Activated naive CD4-positive, alpha-beta T cell treated with anti-CD3 and anti-CD28 coated beads, Interleukin-2, amount 10 ng/mL, durations not matched to agents 7 days and 5 days (primary cell): ENCODE measurements at regions not wholly inside any gene's neighbourhood (a gene's known extent, or its start where the extent isn't known, plus 50 kb on each side); places are given as distances from the start of the nearest gene placed in this dataset.
"Not testable (repeated sequence)": the region's sequence is repeated elsewhere in the genome, so short reads cannot be mapped to it uniquely, and the experiment has no call there.

Experiments used
- CTCF ChIA-PET: fragments of 350-600 bp; sonication (Branson Sonifier 250); formaldehyde crosslinking; loops from one replicate; lab custom pipeline; 2021; ENCODE audit warnings: antibody characterized with exemption; lab: Charles Lee
- DNase-seq: peaks from one replicate; pipeline ENCODE4 v3.0.0-alpha.2; 2020
- H3K27ac Mint-ChIP-seq: one replicate; pipeline ENCODE4 v1.8.0; 2021; ENCODE audit warnings: mild to moderate bottlenecking, moderate library complexity, mixed read lengths
- H3K27me3 Mint-ChIP-seq: one replicate; pipeline ENCODE4 v1.8.0; 2021; ENCODE audit warnings: mild to moderate bottlenecking, mixed read lengths
- H3K36me3 Mint-ChIP-seq: one replicate; pipeline ENCODE4 v1.8.0; 2021; ENCODE audit warnings: mixed read lengths
- H3K4me1 Mint-ChIP-seq: one replicate; pipeline ENCODE4 v1.8.0; 2021; ENCODE audit warnings: mixed read lengths
- H3K4me3 Mint-ChIP-seq: one replicate; pipeline ENCODE4 v1.8.0; 2021; ENCODE audit warnings: mild to moderate bottlenecking, moderate library complexity, mixed read lengths
- H3K9me3 Mint-ChIP-seq: one replicate; pipeline ENCODE4 v1.8.0; 2021; ENCODE audit warnings: mixed read lengths

DNA sequence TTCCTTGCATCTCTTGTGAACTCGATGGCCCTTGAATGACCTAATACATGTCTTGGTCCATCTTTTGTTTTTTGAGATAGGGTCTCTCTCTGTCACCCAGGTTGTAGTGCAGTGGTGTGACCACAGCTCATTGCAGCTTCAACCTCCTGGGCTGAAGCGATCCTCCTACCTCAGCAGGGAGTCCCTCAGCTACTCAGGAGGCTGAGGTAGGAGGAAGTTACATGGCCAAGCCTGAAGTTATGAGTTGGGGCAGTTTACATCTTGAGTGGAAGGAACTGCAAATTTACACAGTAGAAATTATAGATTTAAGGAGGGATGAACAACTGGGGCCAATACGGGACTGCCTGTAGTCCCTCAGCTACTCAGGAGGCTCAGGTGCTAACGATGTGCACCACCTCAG is 97.2 kb upstream of the METTL14 start:
- peaks cover 8% of the 10 kb centered on the region for H3K36me3 Mint-ChIP-seq
- H3K4me3 Mint-ChIP-seq, result no peak overlapping the region
- DNase-seq, result no peak
- H3K4me1 Mint-ChIP-seq, result peaks cover 17% of the 10 kb centered on the region
- CTCF ChIA-PET, result no interaction called here
- H3K27me3 Mint-ChIP-seq, result peaks cover 38% of the 10 kb centered on the region
- no peaks in the 10 kb centered on the region for H3K9me3 Mint-ChIP-seq
- no peak overlapping the region for H3K27ac Mint-ChIP-seq

DNA sequence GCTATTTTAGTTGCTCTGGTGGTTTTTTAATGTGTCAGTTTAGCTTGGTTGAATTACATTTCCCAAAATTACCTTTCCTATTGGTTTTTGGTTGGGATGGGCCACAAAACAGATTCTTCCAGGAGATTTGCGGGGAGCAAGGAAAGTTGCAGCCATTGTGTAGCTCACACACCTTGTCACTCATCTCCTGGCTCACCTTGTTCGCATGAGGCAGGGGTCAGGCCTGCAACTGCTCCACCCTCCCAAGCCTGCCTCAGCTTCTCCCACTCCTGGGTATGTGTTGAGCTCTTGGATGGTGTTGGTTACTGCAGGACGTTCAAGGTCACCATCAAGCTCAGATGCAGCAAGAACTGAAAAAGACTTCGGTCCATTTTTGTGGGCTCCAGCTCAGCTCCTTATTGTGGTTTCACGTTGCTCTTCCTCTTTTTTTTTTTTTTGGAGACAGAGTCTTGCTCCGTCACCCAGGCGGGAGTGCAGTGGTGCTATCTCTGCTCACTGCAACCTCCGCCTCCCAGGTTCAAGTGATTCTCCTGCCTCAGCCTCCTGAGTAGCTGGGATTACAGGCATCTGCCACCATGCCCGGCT is 95.6 kb upstream of the METTL14 start:
- Mint-ChIP-seq H3K36me3 (peaks cover 8% of the 10 kb centered on the region), H3K4me3 (no peak overlapping the region), H3K27me3 (peaks cover 29% of the 10 kb centered on the region), H3K4me1 (peaks cover 16% of the 10 kb centered on the region), H3K27ac (no peak overlapping the region), H3K9me3 (no peaks in the 10 kb centered on the region)
- CTCF ChIA-PET, result no interaction called here
- DNase-seq, result no peak

DNA sequence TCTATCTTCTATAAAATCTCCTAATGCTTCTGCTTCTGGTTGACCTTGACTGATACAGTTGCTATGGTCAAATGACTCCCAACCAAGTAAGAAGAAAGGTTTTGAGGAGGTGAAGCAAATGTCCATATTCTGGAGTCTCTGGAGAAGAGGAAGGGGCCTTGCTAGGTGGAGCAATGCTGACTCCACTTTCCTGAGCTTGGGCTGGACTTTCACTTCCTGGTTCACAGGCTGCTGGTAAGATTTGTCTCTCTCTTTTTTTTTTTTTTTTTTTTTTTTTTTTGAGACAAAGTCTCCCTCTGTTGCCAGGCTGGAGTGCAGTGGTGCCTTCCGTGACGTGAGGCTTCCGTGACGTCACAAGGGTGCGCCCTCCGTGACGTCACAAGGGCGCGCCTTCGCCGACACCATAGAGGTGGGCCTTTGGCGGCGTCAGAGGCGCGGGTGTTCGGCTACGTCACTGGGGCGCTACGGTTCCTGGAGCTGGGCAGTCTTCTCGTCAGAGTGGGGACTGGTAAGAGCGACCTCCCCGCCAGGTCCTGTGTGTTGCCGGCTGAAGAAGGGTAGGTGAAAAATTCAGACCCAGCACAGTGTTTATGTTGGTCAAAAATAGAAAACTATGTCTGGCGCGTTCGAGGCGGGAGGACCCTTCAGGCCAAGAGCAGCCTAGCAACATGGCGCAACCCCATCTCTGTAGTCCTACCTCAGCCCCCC is 93.7 kb upstream of the METTL14 start:
- CTCF ChIA-PET, result not testable (repeated sequence)

DNA sequence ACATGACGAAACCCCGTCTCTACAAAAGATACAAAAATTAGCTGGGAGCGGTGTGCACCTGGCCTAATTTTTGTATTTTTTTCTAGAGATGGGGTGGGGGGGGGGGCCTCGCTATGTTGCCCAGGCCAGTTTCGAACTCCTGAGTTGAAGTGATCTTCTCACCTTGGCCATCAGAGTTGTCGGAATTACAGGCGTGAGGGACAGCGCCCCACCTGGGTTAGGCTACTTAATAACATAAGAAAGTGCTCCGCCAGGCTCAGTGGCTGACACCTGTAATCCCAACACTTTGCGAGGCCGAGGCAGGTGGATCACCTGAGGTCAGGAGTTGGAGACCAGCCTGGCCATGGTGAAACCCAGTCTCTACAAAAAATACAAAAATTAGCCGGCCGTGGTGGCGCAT is 92.9 kb upstream of the METTL14 start:
- peak overlapping the region; percentile 99 for H3K27ac Mint-ChIP-seq
- H3K27me3 Mint-ChIP-seq, CTCF ChIA-PET, DNase-seq, H3K36me3 Mint-ChIP-seq, H3K9me3 Mint-ChIP-seq: not testable (repeated sequence)
- peaks cover 11% of the 10 kb centered on the region for H3K4me1 Mint-ChIP-seq
- peak overlapping the region; percentile 97 for H3K4me3 Mint-ChIP-seq

More for the DNA sequence above, 93.7 kb upstream of the METTL14 start:
- H3K4me3 Mint-ChIP-seq, result peak overlapping the region; percentile 97
- peak; percentile 95 for DNase-seq
- peaks cover 12% of the 10 kb centered on the region for H3K27me3 Mint-ChIP-seq
- H3K4me1 Mint-ChIP-seq, result peaks cover 11% of the 10 kb centered on the region
- H3K27ac Mint-ChIP-seq, result peak overlapping the region; percentile 99
- H3K9me3 Mint-ChIP-seq, H3K36me3 Mint-ChIP-seq: not testable (repeated sequence)

DNA sequence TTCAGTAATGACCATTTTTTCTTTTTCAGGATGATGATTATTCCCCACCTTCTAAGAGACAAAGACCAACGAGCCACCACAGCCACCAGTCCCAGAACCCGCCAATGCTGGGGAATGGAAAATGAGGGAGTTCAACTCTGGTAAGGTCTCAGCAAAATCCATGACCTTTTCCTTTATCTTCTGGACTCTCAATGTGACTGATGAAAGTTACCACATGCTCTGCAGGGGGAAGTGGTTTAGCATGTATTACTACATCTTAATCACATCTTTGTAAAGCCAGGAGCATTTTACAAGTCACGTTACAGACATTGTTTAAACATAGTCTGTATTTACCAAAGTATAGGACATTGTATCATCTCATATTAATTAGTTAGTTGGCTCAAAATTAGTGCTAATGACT is 89.3 kb upstream of the METTL14 start:
- H3K27me3 Mint-ChIP-seq, DNase-seq, H3K27ac Mint-ChIP-seq, H3K4me3 Mint-ChIP-seq, H3K9me3 Mint-ChIP-seq, CTCF ChIA-PET: not testable (repeated sequence)
- H3K36me3 Mint-ChIP-seq, result peaks cover 11% of the 10 kb centered on the region
- H3K4me1 Mint-ChIP-seq, result peaks cover 11% of the 10 kb centered on the region

DNA sequence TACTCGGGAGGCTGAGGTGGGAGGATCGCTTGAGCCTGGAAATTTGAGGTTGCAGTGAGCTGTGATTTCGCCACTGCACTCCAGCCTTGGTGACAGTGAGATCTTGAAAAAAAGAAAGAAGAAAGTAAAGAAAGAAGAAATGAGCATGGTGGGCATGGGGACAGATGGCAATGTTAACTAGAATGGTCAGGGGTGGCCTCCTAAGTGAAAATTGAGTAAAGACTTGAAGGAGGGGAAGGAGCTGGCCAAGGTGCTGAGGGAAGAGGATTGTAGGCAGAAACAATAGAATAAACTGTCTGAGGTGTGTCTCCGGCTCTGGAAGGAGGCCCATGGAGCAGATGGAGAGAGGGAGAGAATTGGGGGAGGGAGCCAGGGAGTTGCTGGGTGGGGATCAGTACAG is 60.1 kb upstream of the METTL14 start:
- H3K4me1 Mint-ChIP-seq, H3K4me3 Mint-ChIP-seq, DNase-seq, H3K9me3 Mint-ChIP-seq, H3K36me3 Mint-ChIP-seq, CTCF ChIA-PET, H3K27me3 Mint-ChIP-seq, H3K27ac Mint-ChIP-seq: not testable (repeated sequence)

DNA sequence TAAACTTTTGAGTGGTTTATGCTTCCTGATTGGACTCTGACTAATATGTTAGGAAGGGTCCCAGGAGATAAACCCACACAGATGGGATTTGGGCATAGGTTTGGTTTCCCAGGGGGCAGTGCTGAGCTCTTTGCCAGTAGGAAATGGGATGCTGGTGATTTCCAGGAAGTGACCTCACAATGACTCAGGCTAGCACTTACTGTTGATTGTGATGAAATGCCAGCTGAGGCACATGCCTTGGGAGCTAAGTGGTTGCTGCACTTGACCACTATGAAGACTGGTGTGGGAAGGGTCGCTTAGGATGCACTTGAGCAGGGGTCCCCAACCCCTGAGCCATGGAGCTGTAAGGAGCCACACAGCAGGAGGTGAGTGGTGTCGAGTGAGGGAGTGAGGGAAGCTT is 55.5 kb upstream of the METTL14 start:
- H3K36me3 Mint-ChIP-seq, result peaks cover 17% of the 10 kb centered on the region
- H3K4me3 Mint-ChIP-seq, H3K4me1 Mint-ChIP-seq, H3K27ac Mint-ChIP-seq, H3K9me3 Mint-ChIP-seq, CTCF ChIA-PET, H3K27me3 Mint-ChIP-seq, DNase-seq: not testable (repeated sequence)

DNA sequence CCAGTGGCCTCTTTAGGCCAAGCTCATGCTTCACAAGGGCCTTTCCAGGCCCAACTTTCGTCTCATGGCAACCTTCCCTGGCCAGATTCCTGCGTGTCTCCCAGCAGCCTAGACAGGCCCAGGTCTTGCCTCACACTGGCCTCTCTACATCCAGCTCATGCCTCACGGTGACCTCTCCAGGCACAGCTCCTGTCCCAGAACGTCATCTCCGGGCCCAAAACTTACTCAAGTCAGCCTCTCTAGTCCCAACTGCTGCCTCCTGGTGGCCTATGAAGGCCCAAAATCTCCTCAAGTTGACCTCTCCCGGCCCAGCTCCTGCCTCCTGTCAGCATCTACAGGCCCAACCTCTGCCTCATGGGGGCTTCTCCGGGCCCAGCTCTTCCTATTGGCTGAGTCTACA is 54.3 kb upstream of the METTL14 start:
- H3K9me3 Mint-ChIP-seq, H3K4me1 Mint-ChIP-seq, CTCF ChIA-PET, DNase-seq, H3K4me3 Mint-ChIP-seq, H3K27me3 Mint-ChIP-seq: not testable (repeated sequence)
- H3K36me3 Mint-ChIP-seq, result peaks cover 17% of the 10 kb centered on the region
- peak overlapping the region; percentile 37 for H3K27ac Mint-ChIP-seq

DNA sequence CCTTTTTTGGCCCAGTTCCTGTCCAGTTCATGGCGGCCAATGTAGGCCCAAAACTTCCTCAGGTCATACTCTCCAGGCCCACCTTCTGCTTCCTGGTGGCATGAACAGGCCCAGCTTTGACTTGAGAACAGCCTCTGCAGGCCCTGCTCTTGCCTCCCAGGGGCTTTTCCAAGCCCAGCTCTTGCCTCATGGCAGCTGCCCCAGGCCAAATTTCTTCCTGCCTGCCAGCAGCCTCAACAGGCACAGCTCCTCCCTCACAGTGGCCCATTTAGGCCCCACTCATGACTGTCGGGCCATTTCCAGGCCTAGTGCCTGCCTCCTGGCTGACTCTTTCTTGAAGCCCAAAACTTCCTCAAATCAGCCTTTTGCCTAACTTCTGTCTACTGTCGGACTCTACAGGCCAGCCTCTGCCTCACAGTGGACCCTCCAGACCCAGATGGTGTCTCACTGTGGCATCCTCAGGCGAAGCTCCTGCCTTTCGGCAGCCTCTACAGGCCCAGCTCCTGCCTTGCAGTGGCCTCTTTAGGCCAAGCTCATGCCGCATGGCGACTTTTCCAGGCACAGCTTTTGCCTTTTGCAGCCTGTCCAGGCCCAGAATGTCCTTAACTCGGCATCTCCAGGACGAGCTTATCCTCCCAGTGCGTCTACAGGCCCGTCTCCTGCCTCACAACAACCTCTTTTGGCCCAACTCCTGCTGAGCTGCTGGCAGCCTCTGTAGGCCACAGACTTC is 53.7 kb upstream of the METTL14 start:
- H3K27ac Mint-ChIP-seq, result peak overlapping the region; percentile 37

DNA sequence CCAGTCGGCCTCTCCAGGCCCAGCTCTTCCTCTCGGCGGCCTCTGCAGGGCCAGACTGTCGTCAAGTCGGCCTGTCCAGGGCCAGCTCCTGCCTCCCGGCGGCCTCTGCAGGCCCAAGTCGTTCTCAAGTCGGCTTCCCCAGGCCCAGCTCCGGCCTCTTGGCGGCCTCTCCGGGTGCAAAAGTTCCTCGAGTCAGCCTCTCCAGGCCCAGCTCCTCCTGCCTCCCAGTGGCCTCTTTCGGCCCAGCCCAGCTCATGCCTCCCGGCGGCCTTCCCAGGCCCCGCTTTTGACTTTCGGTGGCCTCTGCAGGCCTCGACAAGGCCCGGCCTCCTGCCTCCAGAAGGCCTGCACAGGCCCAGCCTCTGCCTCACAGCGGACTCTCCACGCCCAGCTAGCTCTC is 51.7 kb upstream of the METTL14 start:
- DNase-seq, H3K27me3 Mint-ChIP-seq, H3K9me3 Mint-ChIP-seq, CTCF ChIA-PET, H3K27ac Mint-ChIP-seq, H3K4me1 Mint-ChIP-seq, H3K4me3 Mint-ChIP-seq: not testable (repeated sequence)
- H3K36me3 Mint-ChIP-seq, result peaks cover 17% of the 10 kb centered on the region

More for the DNA sequence above, 53.7 kb upstream of the METTL14 start:
- H3K27me3 Mint-ChIP-seq, H3K4me1 Mint-ChIP-seq, CTCF ChIA-PET, DNase-seq, H3K9me3 Mint-ChIP-seq, H3K4me3 Mint-ChIP-seq: not testable (repeated sequence)
- H3K36me3 Mint-ChIP-seq, result peaks cover 17% of the 10 kb centered on the region

DNA sequence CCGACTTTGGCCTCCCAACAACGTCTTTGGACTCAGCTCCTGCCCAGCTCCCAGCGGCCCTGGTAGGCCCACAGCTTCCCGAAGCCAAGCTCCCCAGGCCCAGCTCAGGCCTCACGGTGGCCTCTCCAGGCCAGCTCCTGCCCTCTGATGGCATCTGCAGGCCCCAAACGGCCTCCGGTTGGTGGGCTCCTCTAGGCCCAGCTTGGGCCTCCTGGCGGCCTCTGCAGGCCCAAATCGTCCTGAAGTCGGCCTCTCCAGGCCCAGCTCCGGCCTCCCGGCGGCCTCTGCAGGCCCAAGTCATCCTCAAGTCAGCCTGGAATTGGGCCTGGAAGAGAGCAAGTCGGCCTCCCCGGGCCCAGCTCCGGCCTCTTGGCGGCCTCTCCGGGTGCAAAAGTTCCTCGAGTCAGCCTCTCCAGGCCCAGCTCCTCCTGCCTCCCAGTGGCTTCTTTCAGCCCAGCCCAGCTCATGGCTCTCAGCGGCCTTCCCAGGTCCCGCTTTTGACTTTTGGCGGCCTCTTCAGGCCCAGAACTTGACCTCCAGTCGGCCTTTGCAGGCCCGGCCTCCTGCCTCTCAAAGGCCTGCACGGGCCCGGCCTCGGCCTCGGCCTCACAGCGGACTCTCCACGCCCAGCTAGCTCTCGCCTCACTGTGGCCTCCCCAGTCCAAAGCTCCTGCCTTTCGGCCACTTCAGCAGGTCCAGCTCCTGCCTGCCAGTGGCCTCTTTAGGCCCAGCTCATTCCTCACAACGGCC is 50.9 kb upstream of the METTL14 start:
- H3K9me3 Mint-ChIP-seq, H3K4me3 Mint-ChIP-seq, H3K4me1 Mint-ChIP-seq, DNase-seq, CTCF ChIA-PET, H3K27ac Mint-ChIP-seq, H3K27me3 Mint-ChIP-seq: not testable (repeated sequence)
- peaks cover 12% of the 10 kb centered on the region for H3K36me3 Mint-ChIP-seq
